GM18867 (cell line): ENCODE measurements at regions not wholly inside any gene's neighbourhood (a gene's known extent, or its start where the extent isn't known, plus 50 kb on each side); places are given as distances from the start of the nearest gene placed in this dataset.

Experiments
- ATAC-seq: cut with Tn5 transposase; IDR thresholded peaks from one replicate; pipeline ENCODE4 v1.9.1; 2021; ENCODE audit warnings: mild to moderate bottlenecking, moderate library complexity; ENCODE audit not compliant: unreplicated experiment

DNA sequence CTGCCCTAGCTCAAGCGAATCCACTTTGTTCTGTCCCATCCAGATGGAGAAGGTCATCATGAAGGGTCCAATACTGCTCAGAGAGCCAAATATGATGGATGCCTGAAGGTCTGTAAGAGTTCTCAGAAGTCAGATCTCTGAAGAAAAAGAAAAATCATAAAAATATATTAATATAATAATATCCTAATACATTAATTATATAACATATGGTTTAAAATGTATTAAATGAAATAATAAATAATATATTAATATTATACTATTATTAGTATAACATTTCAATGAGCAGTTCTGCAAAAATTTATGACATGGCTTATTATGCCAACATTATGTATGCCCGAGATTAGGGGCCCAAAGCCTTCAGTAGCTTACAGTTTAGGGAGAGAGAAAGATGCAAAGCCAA is 78.2 kb upstream of the GPR12 start:
- no peak for ATAC-seq

DNA sequence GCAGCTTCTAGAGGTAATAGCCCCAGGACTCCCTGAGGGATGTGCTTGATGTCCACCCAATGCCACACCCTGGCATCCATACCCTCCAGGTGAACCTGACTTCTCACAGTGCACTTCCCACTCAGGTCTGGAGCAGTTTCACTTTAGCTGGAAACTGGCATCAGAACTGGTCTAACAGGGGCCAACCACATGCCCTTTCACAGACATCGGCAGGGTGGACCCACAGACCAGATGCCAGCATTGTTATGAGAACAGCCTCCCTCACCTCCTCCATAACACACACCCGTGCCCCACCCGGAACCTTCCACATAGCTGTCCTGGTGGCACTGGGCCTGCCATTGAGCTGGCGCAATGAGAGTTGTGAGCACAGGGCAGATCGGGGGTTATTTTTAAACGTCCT is 77.4 kb upstream of the GPR12 start:
- no peak for ATAC-seq

DNA sequence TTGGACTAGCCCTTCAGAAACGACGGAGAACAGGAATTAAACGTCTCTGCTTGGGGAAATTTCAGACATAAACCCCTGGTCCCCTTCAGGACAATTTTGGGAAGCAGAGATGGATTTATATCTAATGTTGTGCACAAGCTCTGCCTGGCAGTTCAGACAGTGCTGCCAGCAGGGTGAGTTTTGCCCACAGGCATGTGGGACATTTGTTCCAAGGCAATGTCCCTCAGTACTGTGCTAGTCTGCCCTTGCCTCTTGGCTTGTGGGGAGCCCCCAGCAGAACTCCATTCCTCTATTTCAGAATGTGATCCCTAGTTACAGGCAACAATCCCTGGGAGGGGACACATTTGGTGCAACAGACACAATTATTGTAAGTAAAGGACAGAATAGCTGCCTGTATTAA is 76.5 kb upstream of the GPR12 start:
- no peak for ATAC-seq

DNA sequence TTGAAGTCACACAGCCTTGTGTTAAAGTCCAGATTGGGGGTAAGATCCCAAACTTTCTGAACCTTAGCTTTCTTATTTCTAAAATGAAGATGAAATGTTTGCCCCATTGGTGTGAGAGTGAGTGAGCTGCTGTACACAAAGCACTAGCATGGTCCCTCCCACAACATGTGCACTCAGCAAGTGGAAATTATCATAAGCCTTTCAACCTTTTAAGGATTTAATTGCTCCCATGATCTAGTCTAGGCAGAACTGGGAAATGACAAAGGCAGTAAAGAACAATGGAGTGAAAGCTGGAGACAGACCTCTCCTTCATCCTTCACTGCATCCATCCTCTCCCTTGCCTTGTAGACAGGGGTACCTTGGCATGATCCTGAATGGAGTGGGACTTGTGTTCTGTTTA is 76.0 kb upstream of the GPR12 start:
- no peak for ATAC-seq

DNA sequence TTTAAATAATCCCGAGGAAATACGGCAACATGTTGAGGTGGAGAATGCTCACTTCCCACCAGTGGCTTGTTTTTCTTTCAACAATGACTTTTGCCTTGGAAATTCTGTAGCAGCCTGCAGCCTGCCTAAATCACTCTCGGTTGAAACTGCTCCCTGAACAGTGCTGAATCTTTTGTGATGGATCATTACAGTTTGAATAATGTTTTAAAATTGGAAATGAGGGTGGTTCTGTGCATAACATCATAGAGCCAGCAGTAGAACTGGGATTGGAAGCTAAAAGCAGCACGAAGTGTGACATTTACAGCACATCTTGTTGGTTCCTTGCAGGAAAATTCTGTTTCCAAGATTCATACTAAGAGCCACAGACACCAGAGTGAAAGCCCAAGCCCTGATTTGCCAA is 74.1 kb upstream of the GPR12 start:
- no peak for ATAC-seq

DNA sequence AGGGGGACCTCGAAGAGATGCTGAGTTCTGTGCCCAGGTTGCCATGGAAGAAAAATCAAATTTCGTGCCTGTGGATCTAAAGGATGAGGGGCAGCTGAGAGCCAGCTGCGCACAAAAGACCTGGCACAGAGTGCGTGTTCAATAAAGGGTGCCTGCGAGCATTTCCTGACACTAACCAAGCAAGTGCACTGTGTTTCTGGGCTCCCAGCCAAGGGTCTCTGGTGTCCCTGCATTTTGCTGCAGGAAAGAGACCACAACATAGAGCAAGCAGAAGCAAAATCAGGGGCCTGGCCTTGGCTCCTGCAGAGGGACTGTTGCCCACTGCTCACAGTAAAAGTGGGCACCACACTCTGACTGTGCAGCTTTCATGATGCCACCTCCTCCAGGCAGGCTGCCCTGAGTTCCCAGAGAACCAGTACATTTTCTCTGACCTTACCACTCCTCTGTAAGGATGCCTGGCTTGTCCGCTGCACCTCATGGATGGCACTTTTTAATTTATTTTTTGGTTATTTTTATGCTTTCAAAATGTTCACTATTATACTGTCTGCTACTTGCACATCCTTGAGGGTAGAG is 70.8 kb upstream of the GPR12 start:
- no peak for ATAC-seq

DNA sequence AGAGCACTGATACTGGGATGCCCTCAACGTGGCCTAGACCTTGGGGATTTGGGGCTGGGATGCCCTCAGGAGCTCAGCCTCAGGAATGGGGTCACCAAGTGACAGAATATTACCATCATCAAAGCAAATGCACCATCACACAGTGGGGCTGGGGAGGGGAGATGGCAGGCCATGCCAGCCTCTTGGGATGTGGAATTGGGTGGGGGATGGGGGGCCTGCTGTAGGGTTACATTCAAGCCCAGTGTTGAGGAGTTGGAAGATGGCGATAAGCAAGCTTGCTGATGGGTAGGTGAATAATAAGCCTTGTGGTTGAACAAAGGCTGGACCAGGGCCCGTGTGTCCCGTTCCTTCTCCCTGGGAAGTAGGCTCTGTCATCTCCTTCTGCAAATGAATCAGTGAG is 69.1 kb upstream of the GPR12 start:
- ATAC-seq, result no peak

DNA sequence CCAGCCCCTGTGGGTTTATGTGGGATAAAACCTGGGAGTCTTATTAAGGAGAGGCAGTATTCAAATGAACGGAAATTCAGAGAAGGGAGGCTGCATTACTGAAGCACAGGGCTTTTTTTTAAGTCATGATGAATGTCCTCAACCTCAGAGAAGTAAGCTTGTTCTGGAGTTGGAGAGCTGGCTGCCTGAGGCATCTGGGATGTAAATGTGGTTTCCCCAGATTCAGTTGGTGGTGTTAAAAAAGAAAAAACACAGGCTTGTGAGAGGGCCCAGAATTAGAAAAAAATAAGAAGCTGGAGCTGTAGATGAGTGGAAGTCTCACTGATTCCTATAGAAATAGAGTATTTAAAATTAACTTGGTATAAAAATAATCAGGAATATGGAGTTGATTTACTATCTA is 64.0 kb upstream of the GPR12 start:
- ATAC-seq, result no peak

DNA sequence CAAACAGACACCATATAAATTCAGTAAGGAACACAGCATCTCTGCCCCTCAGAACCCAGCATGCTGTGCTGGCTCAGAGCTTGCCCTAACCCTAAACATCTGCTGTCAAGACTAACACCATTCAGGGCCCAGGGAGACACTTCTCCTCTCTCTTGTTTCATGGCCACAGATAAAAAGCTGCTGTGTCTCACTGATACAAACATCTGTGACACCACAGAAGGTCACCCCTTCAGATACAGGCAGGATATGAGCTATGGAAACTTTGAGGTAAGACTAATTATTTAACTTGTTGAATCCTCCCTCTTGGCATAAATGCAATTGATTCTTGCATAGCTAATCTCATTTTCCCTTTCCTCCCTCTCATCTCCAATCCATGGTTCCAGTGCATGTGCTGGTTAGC is 61.6 kb upstream of the GPR12 start:
- ATAC-seq, result no peak

DNA sequence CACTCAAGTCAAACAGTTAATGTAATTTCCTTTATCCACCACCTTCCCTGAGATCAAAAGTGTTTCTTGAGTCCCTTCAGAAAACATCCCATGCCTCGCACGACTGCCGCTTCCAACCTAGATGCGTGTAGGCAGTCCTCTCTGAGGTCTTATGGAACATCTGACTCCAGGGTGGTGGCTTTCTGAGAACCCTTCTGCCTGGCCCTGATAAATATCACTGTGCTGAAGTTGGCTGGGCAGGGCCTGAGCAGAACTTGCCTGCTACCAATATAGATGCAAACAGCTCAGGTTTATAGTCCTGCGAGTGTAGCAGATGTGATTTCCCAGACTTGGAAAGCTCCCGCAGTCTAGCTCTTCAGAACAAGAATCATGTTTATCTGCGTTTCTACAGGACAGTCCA is 61.1 kb upstream of the GPR12 start:
- no peak for ATAC-seq

DNA sequence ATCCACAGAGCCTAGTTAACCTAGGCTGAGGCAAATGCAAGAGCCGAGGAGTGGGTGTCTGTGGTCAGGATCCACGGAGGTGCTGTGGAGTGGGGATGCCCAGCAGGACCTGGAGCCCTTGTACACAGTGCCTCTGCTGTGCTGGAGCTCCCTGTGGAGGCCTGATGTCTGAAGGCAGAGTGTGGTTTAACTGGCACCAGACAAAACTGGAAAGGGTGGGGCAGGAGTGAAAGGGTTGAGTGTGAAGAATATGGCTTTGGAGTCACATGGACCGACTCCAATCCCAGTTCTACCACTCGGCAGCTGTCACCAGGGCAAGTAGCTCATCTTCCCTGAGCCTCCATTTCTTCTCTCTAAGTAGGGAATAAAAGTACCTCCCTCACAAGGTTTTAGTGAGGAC is 60.3 kb upstream of the GPR12 start:
- ATAC-seq, result no peak

DNA sequence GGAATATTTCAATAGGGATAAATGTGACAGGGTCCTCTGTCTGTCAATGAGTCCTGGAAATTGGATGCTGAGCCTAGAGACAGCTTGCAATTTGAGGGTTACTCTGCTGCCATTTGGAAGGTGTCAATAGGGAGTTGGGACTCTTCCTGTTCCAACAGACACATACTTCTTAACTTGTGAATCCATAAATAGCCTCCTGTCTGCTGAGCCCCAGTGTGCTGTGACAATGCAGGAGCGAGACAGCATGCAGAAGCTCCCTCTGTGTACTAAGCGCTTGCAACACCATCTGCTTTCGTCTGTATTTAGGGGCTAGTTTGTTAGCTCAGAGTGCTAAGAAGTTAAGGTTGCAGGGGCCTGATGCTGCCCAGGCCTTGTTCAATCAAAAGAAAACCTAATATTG is 58.5 kb upstream of the GPR12 start:
- ATAC-seq, result no peak

DNA sequence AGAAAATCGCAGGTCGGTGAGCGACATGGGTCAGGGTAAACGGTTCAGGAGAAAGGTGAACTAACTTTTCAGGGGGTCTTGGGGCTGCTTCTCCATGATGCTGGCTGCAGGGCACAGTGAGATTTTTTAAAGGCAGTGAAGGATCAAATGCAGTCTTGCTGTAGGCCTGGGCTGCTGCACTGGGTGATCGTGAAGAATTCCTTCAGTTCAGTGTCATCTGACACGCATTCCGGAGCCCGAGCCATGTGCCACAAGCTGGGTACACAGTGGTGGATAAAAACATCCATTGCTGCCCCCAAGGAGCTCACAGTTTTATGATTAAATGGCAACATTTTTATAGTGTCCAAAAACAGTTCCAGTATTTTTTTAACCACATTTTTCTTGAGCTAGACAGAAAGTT is 56.3 kb upstream of the GPR12 start:
- ATAC-seq, result no peak

DNA sequence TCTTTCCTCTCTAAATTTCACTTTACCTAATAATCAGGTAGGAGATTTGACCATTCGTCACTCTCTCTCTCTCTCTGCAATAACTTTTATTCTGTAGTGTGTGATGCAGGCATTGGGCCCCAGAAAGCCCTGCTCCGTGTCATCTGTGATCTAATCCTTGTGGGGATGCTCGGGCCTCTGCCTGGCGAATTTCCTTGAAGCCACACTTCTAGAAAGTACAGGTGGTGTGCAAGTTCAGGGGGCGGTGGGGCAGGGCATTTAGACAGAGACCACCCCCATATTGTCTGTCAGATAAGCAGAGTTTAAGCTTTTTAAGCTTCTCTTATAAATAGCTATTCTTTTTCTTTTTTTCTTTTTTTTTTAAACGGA is 53.4 kb upstream of the GPR12 start:
- no peak for ATAC-seq

DNA sequence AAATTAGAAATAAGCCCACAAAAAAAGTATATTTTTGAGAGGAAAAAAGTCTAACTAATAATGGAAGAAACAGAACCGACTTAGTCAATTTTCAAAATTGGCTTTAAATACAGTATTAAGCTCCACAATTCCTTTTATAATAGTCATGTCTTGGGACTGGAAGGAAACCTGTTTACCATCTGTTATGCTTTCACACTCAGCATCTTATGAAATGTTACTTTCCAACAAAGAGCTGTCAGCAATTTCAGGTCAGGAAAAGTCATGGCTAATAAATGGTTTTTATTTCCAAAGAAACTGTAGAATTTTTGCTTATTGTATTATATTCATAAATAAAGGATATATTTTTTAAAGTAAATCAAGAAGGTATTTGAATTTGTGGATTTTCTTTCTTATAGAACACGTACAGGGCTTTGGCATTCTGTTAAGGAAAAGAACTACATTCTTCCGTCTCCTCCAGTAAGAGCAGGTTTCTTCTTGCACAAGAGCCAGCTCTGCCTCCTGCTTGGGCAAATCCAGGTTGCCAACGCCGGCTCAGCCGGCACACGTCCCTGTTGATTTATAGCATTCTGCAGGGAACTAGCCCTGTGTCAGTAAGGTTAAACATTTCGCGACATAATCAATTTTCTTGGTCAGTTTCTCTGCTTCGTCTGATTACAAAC is 52.9 kb upstream of the GPR12 start:
- ATAC-seq, result no peak

DNA sequence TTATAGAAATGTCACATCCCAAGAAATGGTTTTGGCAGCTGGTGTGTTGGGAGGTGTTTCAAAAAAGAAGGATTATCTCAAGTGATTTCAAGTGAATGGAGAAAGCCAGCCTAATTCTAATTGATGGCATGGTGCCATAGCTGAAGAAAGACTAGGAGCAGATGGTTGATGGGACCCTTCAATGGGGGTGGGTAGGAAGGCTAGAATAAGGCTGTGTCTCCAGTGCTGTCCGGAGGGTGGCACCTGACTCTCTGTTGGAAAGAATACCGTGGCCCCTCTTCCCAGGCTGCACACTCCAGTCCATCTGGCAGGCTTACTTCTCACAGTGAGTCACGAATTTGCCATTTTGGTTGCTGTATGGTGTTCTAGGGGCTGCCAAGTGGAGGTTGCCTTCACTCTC is 51.0 kb upstream of the GPR12 start:
- no peak for ATAC-seq
